HG02588 (cell line): ENCODE measurements at regions not wholly inside any gene's neighbourhood (a gene's known extent, or its start where the extent isn't known, plus 50 kb on each side); places are given as distances from the start of the nearest gene placed in this dataset.

ENCODE experiments used
- ATAC-seq: cut with Tn5 transposase; IDR thresholded peaks from one replicate; pipeline ENCODE4 v1.9.1; 2021; ENCODE audit warnings: mild to moderate bottlenecking, moderate library complexity; ENCODE audit not compliant: unreplicated experiment

DNA sequence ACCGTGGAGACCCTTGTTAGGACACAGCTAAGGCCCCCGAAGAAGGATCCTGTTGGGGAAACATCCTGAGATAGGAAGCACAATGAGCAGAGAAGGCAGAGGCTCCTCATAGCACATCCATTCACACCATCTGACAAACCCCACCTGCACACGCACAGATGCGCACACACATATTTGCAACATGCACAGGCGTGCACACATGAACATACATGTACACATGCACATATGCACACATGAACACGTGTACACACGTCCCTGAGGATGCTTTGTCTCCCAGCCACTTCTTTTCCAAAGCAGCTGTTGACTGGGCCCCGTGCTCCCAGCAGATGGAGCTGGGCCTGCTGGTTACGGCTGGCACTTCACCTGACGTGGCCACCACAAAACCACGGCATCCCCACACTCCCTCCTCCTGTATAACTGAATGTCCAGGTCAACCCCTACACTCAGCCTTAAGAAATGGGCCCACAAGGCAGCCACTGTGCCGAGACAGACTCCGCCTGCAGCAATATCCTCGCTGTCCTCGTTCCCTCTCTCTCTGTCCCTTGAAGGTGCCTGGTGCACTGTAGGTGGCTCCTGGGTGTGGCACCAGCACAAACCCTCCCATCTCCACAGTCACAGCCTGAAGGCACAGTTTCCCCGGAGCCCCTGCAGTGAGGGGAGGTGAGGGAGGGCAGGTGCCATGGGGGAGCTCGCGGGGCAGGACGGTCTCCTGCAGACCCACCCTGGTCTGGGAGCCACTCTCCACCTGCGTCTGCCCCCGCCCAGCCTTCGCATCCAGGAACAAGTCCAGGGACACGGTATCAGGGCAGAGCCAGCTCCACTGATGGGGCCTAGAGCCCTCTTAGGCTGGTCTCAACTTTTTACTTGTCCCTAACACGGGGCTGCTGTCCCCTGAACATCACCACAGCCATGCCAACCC lies 183.0 kb downstream of the RBFOX3 start:
- ATAC-seq, result no peak

DNA sequence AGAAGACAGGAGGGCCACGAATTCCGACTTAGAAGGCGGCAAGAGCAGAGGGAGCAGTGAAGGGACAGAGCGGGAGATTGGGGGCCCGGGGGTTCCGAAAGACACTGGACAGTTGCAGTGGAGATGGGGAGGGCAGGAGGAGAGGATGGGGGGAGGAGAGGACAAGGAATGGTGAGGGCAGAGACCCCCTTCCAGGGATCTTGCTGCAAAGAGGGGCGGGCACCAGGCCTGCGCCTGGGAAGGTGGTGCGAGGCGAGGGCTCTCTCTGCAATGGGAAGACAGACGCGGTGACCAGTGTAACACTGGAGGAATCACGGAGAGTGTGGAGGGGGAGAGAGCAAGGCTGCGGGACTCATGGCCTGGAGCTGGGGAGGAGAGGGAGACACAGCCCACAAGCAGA lies 185.2 kb downstream of the RBFOX3 start:
- no peak for ATAC-seq

DNA sequence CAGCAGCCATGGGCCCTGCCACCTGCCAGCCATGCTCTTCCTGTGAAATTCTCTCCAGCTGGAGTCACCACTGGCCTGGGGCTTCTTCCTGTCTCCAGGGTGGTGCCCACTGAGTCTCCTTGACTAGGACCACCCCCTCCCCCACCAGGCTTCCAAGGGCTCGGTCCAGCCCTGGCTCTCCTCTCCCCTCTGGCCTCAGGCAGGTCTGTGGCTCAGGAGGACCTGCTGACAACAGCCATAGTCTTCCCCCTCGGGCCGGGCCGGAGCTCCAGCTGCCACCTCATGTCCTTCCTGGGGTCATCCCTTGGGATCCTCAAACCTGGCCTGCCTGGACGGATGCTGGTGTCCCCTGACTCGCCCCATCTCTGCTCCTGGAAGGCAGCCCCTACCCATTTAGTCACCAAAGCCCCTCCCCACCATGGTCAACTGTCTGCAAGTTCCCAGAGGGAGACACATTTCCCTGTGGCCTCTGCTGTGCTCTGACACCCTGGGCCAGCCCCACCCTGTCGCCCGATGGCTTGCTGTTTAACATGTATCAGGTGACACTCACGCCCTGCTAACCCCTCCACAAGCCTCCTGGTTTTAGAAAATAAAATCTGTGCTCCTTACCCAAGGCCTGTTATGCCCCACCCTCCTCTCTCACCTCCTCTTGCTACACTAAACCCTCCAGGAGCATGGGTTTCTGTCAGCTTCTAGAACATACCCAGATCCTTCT lies 186.2 kb downstream of the RBFOX3 start:
- no peak for ATAC-seq

DNA sequence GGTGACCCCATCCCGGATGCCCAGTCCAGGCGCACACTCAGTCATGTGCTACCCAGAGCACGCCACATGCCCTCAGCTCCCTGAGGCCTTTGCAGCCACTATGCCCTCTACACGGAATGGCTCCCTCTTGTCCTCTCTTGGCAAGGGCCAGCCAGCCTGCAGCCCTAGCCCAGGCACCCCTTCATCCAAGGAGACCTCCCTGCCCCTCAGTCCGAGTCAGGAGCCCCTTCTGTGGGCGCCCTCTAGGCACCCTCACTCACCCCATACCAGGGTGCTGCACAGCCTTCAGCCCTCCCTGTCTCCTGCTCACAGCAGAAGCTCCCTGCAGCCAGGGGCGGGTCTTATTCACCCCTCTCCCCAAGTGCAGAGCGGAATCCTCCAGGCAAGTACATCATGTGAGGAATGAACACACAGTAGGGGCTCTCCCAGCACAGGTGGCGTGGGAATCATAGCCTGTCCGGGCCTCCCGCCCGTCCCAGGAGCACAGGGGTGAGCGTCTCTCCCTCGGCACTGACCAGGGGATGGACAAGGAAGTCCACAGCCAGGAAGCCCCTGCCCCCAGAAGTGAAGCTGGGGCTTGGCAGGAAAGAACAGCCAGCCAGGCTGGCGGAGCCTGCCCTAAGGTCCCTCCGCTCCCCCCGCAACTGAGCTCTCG lies 186.9 kb downstream of the RBFOX3 start:
- no peak for ATAC-seq

DNA sequence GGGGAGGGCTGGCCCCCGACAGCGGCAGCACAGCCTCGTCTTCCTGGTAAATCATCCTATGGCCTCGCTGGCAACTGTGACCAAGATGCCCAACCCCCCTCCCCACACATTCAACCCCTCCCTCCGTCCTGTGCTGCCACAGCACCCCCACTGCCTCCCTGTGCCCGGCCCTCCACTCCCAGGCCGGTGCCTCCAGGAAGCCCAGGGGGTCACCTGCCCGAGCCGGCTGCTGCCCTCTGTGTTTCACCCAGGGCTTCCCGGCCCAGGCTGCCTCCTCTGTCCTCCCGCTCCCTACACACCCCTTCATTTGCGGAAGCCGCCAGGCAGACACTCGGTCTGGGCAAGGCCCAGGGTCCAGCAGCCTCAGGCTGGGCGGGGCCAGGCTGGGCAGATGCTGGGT lies 188.6 kb downstream of the RBFOX3 start:
- no peak for ATAC-seq

- ATAC-seq, result no peak
Measured at GRCh38 chr17:79420318-79421243, 190.3 kb downstream of the RBFOX3 start.

- no peak for ATAC-seq
Measured at GRCh38 chr17:79417476-79417988, 193.3 kb downstream of the RBFOX3 start.

- ATAC-seq, result no peak
Measured at GRCh38 chr17:79415909-79416308, 194.9 kb downstream of the RBFOX3 start.

GRCh38 chr17:79415365-79415764 lies 195.5 kb downstream of the RBFOX3 start:
- ATAC-seq, result no peak

DNA sequence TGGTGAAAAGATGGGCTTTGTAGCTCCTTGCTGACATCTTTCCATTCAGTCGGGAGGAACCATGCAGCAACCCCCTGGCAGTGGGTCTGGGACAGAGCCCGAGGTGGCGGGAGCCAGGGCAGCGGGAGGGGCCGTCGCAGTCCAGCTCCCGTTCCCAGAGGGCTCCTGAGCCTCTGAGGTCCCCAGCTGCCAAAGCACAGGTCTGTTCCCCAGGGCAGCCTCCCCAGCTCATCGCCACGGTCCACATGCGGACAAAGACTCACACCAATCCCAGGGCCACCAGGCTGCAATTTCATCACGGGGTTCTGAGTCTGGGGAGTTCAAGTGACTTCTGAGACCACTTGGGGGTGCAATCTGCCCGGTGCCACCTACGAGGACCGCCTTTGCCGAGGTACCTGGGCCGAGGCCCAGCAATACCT lies 196.0 kb downstream of the RBFOX3 start:
- no peak for ATAC-seq

DNA sequence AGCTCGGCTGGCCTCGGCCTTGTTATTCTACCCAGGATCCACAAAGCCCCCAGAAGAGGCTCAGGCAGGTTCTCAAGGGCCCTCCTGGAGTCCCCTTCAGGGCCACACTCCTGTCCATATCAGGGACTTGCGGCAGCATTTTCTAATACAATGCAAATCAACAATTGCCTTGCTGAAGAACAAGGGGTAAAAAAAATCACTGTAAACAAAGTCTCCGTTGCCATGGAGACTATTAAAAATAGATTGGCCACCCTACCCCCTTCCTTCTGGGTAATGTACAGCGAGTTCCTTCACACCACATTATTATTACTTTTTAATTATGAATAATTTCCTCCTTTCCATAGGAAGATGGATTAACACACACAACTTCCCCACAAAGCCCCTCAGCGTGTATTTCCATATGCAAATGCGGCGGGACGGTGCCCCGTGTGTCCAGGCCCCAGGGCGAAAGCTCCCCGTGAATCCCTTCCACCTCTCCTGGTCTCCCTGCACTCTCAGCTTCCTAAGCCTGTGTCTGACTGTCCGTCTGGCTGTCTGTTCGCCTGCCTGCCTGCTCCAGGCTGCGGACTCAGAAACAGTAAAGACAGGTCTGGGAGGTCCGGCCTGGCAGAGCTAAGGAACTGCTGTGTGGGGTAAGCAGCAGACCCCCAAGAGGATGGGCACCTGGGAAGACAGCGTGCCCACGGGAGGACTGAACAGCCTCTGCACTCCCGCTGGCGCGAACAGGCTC lies 196.6 kb downstream of the RBFOX3 start:
- ATAC-seq, result no peak

DNA sequence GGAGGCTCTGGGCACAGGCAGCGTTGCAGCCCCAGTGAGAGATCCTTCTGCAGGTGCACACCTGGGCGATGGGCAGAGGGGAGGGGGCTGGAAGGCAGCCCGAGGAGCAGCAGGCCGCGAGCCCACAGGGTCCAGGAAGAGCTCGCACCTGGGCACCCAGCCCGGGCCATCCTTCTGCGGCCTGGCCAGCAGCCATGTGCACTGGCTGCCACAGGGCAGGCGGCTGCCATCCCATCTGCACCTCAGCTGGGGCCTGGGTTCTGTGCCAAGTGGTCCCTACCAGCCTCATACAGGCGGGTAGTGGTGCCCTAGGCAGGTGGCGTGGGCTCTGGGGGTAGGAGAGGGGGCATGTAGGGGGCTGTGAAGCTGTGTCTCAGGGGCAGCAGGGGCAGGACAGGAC lies 197.2 kb downstream of the RBFOX3 start:
- no peak for ATAC-seq

DNA sequence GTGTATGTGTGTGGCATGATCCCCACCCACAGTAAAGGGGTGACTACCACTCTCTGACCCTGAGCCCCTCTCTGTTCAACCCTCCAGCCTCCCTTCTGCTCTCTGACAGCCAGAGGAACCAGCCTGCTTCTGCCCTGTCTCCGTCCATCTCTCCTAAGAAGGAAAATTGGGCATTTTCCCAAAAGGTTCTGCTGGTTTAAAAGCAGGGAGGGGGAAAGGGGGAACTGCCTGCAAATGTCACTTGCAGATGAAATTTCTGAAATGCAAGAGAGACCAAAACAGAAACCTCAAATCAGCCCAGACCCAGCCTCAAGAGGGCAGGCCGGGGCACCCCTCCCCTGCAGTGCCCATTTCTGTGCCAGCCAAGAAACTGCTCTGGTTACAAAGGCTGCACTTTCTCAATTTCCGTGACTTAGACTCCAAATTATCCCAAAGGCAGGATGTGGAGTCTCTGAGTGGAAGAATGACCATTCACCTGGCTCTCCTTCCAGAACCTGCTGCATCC lies 197.9 kb downstream of the RBFOX3 start:
- no peak for ATAC-seq

DNA sequence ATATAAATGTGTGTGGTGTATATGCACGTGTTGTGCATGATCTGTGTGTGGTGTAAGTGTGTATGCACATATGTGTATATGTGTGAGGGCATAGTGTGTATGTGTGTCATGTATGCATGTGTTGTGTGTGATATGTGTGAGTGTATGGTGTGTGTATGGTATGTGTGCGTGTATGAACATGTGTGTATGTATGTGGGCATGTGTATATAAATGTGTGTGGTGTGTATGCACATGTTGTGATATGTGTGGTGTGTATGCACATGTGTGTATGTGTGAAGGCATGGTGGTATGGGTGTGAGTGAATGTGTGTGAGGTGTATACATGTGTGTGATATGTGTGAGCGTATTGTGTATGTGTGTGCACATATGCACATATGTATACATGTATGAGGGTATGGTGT lies 198.7 kb downstream of the RBFOX3 start:
- no peak for ATAC-seq

DNA sequence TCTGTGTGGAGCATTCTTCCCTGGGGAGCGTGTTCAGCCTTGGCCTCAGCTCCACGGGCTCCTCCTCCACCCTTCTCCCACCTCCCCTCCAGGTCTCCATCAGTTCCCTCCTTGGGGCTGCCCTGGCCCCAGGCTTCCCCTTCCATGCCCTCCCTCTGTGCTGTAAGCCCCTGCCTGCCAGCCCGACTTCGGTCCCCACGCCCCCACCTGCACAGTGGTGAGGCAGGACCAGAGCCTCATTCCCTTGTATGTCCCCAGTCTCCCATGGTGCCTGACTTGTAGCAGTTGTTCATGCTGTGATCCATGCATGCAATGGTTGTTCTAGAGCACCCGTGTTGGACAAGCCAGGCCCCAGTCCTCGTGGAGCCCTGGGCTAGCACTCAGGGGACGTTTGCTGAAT lies 199.4 kb downstream of the RBFOX3 start:
- no peak for ATAC-seq

- ATAC-seq, result no peak
Measured at GRCh38 chr17:79410681-79411080, 200.2 kb downstream of the RBFOX3 start.

DNA sequence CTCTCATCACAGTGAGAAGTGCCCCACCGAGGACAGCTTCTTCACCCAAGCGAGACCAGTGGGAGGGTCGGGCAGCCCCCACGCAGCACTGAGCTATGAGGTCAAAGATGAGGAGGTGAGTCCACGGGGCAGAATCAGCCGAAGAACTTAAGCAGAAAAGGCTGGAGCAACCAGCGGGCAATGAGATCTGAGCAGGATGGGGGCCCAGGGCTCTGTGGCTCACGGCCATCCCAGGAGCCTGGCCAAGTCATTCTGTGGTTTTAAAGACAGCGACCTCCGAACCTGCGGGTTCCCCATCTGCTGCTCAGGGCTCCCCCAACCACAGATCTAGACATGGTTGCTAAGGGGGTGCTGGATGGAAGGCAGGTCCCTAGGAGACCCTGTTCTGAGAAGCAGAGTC lies 202.6 kb downstream of the RBFOX3 start:
- no peak for ATAC-seq

- ATAC-seq, result no peak
Measured at GRCh38 chr17:79407385-79407784, 203.5 kb downstream of the RBFOX3 start.

DNA sequence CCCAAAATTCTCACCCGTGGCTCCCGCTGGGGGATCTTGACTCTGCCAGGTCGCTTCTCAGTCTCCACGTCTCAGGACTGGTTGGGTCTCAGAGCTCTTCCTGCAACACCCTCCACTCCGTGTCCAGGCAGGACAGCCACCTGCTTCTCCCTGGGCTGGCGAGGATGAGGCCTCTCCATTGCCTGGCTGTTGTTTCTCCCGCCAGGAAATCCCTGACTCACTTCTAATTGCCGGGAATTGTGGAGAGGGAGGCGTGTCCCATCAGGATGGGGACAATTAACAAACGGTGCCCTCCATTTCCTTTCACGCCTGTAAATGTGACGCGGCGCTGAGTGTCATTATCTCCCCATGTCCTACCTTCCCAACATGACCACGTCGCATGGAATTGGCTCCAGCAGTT lies 204.5 kb downstream of the RBFOX3 start:
- ATAC-seq, result no peak

GRCh38 chr17:79405823-79406222 lies 205.0 kb downstream of the RBFOX3 start:
- no peak for ATAC-seq
